Astrocyte (in vitro differentiated cells and primary cell): ENCODE measurements at regions not wholly inside any gene's neighbourhood (a gene's known extent, or its start where the extent isn't known, plus 50 kb on each side); places are given as distances from the start of the nearest gene placed in this dataset.
"Not testable (repeated sequence)": the region's sequence is repeated elsewhere in the genome, so short reads cannot be mapped to it uniquely, and the experiment has no call there.

ENCODE experiments used
- DNase-seq: peaks from one replicate; pipeline ENCODE4 v3.0.0-alpha.2; 2010; ENCODE audit warnings: low read depth
- FAIRE-seq: peaks from 2 replicates; lab custom pipeline; 2011; peaks lifted over from hg19 to GRCh38; lab: Jason Lieb, UNC
- H2AFZ ChIP-seq: 2 replicates; pipeline ENCODE4 v1.6.0; 2012; ENCODE audit warnings: low read depth, low read length, inconsistent platforms
- H3K27ac ChIP-seq: 2 replicates; pipeline ENCODE4 v1.5.1; 2011; ENCODE audit warnings: low read depth, low read length, inconsistent platforms
- H3K27me3 ChIP-seq: 2 replicates; pipeline ENCODE4 v1.6.0; 2011; ENCODE audit warnings: low read length, inconsistent platforms; ENCODE audit not compliant: insufficient read depth
- H3K36me3 ChIP-seq: 2 replicates; pipeline ENCODE4 v1.5.1; 2011; ENCODE audit warnings: low read length, inconsistent platforms; ENCODE audit not compliant: insufficient read depth
- H3K4me1 ChIP-seq: 2 replicates; pipeline ENCODE4 v1.5.1; 2011; ENCODE audit warnings: low read length, inconsistent platforms; ENCODE audit not compliant: insufficient read depth
- H3K4me2 ChIP-seq: 2 replicates; pipeline ENCODE4 v1.6.0; 2012; ENCODE audit warnings: low read length, inconsistent platforms
- H3K4me3 ChIP-seq: 2 replicates; pipeline ENCODE4 v1.5.1; 2011; ENCODE audit warnings: low read depth, mild to moderate bottlenecking, low read length, inconsistent platforms; ENCODE audit not compliant: insufficient read depth
- H3K79me2 ChIP-seq: 2 replicates; pipeline ENCODE4 v1.6.0; 2012; ENCODE audit warnings: mild to moderate bottlenecking, low read length, inconsistent platforms; ENCODE audit not compliant: insufficient read depth
- H3K9ac ChIP-seq: 2 replicates; pipeline ENCODE4 v1.6.0; 2012; ENCODE audit warnings: mild to moderate bottlenecking, low read length, inconsistent platforms
- H3K9me3 ChIP-seq: 2 replicates; pipeline ENCODE4 v1.5.1; 2012; ENCODE audit warnings: low read depth, mild to moderate bottlenecking, low read length, inconsistent platforms; ENCODE audit not compliant: insufficient read depth
- H4K20me1 ChIP-seq: 2 replicates; pipeline ENCODE4 v1.6.0; 2012; ENCODE audit warnings: low read length, inconsistent platforms; ENCODE audit not compliant: insufficient read depth
- H3K27ac Mint-ChIP-seq: one replicate; pipeline ENCODE4 v1.8.0; 2021; ENCODE audit warnings: mild to moderate bottlenecking, mixed read lengths; ENCODE audit not compliant: unreplicated experiment
- H3K27me3 Mint-ChIP-seq: one replicate; pipeline ENCODE4 v1.8.0; 2021; ENCODE audit warnings: low read depth, mixed read lengths; ENCODE audit not compliant: unreplicated experiment
- H3K36me3 Mint-ChIP-seq: one replicate; pipeline ENCODE4 v1.8.0; 2021; ENCODE audit warnings: low read depth, mixed read lengths; ENCODE audit not compliant: unreplicated experiment
- H3K4me1 Mint-ChIP-seq: one replicate; pipeline ENCODE4 v1.8.0; 2021; ENCODE audit warnings: low read depth, mixed read lengths; ENCODE audit not compliant: unreplicated experiment
- H3K4me3 Mint-ChIP-seq: one replicate; pipeline ENCODE4 v1.8.0; 2021; ENCODE audit warnings: mild to moderate bottlenecking, moderate library complexity, mixed read lengths; ENCODE audit not compliant: unreplicated experiment
- H3K9me3 Mint-ChIP-seq: one replicate; pipeline ENCODE4 v1.8.0; 2021; ENCODE audit warnings: mild to moderate bottlenecking, mixed read lengths; ENCODE audit not compliant: unreplicated experiment
- EZH2 ChIP-seq: IDR thresholded peaks from 2 replicates; pipeline ENCODE4 v1.6.1; 2012; ENCODE audit warnings: mild to moderate bottlenecking, low read length, inconsistent platforms; ENCODE audit not compliant: insufficient read depth
- TF ChIP-seq, protein P1 (sequence below): IDR thresholded peaks from 2 replicates; pipeline ENCODE4 v1.5.1; 2011; ENCODE audit warnings: low read depth, mild to moderate bottlenecking, inconsistent platforms, low read length, moderate library complexity; ENCODE audit not compliant: insufficient read depth

DNA sequence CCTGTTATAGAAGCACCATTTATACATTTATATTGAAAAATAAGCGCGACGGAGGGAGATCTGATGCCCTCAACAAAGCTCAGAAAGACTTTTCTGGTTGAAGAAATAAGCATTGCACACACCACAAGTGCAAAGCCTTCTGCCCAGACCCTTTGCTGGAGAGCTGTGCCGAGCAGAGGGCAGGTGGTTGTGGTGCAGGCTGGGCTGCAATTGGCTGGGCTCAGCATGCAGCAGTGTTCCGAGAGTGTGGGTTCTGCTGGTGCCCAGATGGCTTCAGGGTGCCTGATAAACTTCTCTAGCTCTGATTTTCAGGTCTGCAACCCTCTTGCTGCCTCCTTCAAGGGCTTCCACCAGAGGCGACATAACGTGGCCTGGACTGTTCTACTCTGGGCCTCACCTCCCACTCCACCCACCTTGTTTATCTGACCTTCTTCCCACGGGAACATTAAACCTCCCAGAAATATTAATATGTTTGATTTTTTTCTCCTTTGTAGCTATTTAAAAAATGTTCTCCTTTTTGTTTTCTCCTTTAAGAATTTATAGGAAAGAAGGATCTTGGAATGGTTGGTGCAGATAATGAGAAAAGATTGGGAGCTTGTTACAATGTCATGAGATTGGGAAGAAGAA lies 113.6 kb upstream of the ITGA6 start:
- Histone ChIP-seq H3K36me3 (no peaks in the 10 kb centered on the region), H3K4me3 (no peak overlapping the region), H2AFZ (no peak overlapping the region), H3K9me3 (no peaks in the 10 kb centered on the region), H4K20me1 (no peaks in the 10 kb centered on the region), H3K4me2 (no peak overlapping the region), H3K27me3 (no peaks in the 10 kb centered on the region), H3K4me1 (no peaks in the 10 kb centered on the region), H3K79me2 (no peaks in the 10 kb centered on the region), H3K9ac (no peak overlapping the region), H3K27ac (no peak overlapping the region)
- Mint-ChIP-seq H3K4me3 (no peak overlapping the region), H3K27me3 (peaks cover 5% of the 10 kb centered on the region), H3K4me1 (no peaks in the 10 kb centered on the region), H3K27ac (no peak overlapping the region), H3K36me3 (peaks cover 2% of the 10 kb centered on the region), H3K9me3 (peaks cover 3% of the 10 kb centered on the region)
- FAIRE-seq (no peak), DNase-seq (no peak)
- TF ChIP-seq, protein P1, sequence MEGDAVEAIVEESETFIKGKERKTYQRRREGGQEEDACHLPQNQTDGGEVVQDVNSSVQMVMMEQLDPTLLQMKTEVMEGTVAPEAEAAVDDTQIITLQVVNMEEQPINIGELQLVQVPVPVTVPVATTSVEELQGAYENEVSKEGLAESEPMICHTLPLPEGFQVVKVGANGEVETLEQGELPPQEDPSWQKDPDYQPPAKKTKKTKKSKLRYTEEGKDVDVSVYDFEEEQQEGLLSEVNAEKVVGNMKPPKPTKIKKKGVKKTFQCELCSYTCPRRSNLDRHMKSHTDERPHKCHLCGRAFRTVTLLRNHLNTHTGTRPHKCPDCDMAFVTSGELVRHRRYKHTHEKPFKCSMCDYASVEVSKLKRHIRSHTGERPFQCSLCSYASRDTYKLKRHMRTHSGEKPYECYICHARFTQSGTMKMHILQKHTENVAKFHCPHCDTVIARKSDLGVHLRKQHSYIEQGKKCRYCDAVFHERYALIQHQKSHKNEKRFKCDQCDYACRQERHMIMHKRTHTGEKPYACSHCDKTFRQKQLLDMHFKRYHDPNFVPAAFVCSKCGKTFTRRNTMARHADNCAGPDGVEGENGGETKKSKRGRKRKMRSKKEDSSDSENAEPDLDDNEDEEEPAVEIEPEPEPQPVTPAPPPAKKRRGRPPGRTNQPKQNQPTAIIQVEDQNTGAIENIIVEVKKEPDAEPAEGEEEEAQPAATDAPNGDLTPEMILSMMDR = no peak
- no peak for TF ChIP-seq EZH2

DNA sequence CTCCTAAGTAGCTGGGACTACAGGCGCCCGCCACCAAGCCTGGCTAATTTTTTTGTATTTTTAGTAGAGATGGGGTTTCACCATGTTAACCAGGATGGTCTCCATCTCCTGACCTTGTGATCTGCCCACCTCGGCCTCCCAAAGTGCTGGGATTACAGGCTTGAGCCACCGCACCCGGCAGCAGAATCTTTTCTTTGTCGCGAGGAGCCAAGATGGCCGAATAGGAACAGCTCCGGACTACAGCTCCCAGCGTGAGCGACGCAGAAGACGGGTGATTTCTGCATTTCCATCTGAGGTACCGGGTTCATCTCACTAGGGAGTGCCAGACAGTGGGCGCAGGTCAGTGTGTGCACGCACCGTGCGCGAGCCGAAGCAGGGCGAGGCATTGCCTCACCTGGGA lies 112.3 kb upstream of the ITGA6 start:
- not testable (repeated sequence) for H3K9me3 ChIP-seq, H3K4me1 ChIP-seq, H2AFZ ChIP-seq, H3K27ac Mint-ChIP-seq, H3K4me3 Mint-ChIP-seq, H3K4me3 ChIP-seq, H3K9me3 Mint-ChIP-seq, H3K36me3 ChIP-seq, H3K4me2 ChIP-seq, H3K27me3 Mint-ChIP-seq, FAIRE-seq, H3K36me3 Mint-ChIP-seq, H3K9ac ChIP-seq, H3K4me1 Mint-ChIP-seq, H4K20me1 ChIP-seq, H3K27ac ChIP-seq, H3K27me3 ChIP-seq, H3K79me2 ChIP-seq, DNase-seq

DNA sequence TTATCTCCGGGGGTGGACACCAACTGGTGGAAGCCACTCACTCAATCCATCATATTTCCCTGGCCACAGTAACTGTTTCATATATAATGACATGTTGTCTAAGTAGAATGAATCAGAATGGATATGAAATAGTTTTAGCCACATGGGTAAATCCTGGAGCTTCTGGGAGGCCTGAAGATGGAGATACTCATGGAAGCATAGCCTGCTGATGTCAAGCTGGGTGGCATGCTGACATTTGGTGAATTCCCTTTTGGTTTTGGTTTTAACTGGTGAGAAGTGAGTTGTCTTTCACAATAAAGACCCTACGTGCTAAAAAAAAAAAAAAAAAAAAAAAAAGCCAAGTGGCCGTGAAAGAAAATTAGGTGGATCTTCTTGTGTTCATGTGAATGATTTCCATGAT lies 105.3 kb upstream of the ITGA6 start:
- H3K9me3 ChIP-seq = no peaks in the 10 kb centered on the region
- H3K4me3 ChIP-seq = no peak overlapping the region
- no peak for TF ChIP-seq EZH2
- TF ChIP-seq, protein P1 = no peak
- H4K20me1 ChIP-seq = no peaks in the 10 kb centered on the region
- H3K4me1 Mint-ChIP-seq = peaks cover 9% of the 10 kb centered on the region
- no peaks in the 10 kb centered on the region for H3K79me2 ChIP-seq
- no peak overlapping the region for H3K27ac Mint-ChIP-seq
- H3K36me3 ChIP-seq = no peaks in the 10 kb centered on the region
- no peak overlapping the region for H3K4me2 ChIP-seq
- peaks cover 9% of the 10 kb centered on the region for H3K4me1 ChIP-seq
- FAIRE-seq (no peak), DNase-seq (no peak)
- no peak overlapping the region for H2AFZ ChIP-seq
- H3K9ac ChIP-seq = no peak overlapping the region
- peaks cover 6% of the 10 kb centered on the region for H3K36me3 Mint-ChIP-seq
- H3K27ac ChIP-seq = no peak overlapping the region
- no peaks in the 10 kb centered on the region for H3K27me3 ChIP-seq
- no peak overlapping the region for H3K4me3 Mint-ChIP-seq
- no peaks in the 10 kb centered on the region for H3K9me3 Mint-ChIP-seq
- H3K27me3 Mint-ChIP-seq = no peaks in the 10 kb centered on the region
